CD4-positive, alpha-beta T cell treated with Interleukin-6 at 100 ng/mL for 8 hours (primary cell): ENCODE measurements at regions not wholly inside any gene's neighbourhood (a gene's known extent, or its start where the extent isn't known, plus 50 kb on each side); places are given as distances from the start of the nearest gene placed in this dataset.

Source experiments
- DNase-seq: peaks from one replicate; pipeline ENCODE4 v3.0.0-alpha.2; 2020; ENCODE audit warnings: mixed read lengths, low spot score

DNA sequence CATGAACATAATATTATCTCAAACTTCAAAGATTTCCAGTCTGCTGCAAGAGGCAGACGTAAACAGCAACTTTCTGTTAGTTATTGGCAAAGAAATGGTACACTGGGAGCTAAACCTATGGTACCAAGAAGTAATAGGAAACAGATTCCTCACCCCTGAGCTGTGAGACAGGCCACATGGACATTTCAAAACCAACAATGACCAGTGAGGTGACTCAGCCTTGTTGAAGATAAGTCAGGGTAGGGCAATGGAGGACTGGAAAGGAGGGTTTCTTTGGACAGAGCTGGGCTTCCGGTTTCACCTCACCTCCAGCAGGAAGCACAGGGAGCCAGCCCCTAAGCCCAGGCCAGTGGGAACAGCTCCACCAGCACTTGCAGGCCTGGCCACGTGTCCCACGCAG is 1320.5 kb downstream of the AACS start:
- no peak for DNase-seq

DNA sequence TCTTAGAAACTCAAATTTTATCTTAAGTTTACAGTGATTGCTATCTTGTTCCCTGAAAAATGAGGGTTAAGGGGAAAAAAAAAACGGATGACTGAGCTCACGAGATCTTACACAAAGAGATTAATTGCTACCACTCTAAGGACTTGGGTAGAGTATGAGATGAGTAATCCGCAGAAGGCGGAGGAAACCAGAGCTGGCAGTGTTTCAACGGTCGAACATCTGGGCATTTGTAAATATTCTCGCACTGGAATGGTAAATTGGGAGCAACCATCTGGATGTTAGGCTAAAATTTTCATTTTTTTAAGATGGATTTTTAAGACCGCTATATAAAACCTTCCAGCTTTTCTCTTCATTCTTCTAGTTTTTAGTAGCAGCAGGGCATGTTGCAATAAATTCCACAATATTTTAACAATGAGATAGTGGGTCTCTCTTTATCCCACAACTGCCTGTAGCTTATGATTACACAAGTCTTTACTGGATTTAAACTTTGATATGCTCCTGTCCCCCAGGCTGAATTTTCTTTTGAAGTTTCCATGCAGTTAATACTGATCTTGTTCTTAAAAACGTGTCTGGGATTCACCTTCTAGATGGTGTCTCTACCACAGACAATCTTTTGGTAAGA is 1324.1 kb downstream of the AACS start:
- DNase-seq: no peak

GRCh38 chr12:126389961-126390360 is 1324.7 kb downstream of the AACS start:
- no peak for DNase-seq

DNA sequence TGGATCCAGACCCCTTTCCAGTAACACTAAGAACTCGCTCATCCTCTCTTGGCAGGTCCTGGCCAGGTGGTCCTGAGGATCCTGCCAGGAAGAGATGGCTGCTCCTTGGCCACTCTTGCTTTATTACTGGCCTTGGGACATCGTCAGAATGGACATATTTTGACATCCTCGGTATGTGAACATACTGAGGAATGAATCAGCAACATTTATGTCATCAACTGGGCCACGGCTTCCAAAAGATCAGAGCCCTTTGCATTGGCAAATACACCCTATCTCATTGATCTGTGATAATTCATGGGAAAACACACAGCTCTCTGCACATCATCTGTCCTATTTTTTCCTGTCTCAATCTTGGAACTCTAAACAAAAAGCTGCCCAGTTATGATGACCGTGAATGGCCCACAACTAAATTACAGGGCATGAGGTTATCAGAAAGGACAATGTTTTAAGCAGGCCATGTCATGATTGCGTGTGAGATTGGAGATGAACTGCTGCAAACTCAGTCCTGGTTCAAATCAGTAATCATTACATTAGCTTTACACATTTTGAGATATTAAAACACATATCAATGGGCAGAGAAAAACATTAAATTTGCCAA is 1325.8 kb downstream of the AACS start:
- no peak for DNase-seq

GRCh38 chr12:126396536-126396935 is 1331.3 kb downstream of the AACS start:
- no peak for DNase-seq

- no peak for DNase-seq
These were observed 1331.9 kb downstream of the AACS start for GRCh38 chr12:126397071-126397581.

DNA sequence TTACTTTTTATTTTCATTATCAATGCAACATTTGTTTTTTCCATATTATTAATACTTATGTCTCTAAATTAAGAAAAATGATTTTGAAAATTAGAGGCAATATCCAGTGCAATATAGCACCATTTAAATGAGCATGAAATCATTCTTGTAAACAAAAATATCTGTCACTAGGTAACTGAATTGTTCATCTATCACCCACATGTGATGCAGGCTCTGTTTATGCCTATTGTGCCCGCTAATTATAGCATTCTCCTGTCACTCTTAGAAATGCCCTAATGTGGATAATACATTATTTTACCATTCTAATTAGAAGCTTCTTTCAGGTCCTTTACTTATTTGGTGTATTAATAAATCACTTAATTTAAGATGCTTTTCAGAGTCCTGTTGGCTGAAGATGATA is 1332.4 kb downstream of the AACS start:
- no peak for DNase-seq

- no peak for DNase-seq
These were observed 1335.6 kb downstream of the AACS start for GRCh38 chr12:126400831-126401230.

DNA sequence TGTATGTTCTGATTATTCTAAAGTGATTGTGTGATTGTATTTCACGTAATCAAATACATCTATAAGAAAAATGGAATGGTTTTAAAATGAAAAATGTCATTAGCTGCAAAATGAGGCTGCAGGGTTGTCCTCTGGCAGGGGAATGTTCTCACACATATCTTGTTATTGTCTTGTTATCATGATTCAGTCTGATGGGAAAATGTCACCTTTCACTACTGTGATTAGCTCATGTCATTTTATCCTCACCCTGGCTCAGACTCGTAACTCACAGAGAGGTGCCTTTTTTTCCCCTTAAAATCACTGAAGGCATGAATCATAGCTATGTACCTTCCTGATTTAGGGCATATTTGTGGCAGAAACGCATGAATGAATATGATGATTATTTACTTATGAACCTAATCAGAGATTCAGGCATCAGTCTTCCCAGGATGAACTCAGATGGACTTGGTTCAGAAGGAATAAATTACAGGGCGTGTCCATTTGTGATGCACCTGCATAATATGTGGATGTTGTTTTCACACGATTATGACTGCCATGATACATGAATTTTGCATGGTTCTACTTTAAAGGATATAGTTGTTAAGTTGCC is 1339.2 kb downstream of the AACS start:
- no peak for DNase-seq

- DNase-seq: no peak
These were observed 1353.2 kb downstream of the AACS start for GRCh38 chr12:126418400-126418799.

GRCh38 chr12:126419131-126419530 is 1353.9 kb downstream of the AACS start:
- no peak for DNase-seq

DNA sequence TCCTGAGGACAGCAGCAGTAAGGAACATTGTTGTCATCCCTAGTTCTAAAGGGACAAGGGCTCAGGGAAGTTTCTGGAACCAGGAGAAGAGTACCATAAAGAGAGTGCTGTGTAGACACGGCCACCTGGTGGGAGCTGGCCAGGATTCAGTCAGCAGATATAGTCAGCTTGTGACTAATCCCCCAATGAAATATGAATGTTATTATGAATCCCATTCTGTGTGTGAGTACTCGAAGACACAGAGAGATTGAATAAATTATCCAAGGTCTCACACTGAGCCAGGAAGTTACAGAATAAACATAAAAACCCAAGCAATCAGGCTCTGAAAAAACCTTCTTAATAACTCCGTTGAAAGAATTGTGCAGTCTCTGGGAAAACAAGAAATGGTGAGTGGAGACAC is 1359.5 kb downstream of the AACS start:
- DNase-seq: no peak

DNA sequence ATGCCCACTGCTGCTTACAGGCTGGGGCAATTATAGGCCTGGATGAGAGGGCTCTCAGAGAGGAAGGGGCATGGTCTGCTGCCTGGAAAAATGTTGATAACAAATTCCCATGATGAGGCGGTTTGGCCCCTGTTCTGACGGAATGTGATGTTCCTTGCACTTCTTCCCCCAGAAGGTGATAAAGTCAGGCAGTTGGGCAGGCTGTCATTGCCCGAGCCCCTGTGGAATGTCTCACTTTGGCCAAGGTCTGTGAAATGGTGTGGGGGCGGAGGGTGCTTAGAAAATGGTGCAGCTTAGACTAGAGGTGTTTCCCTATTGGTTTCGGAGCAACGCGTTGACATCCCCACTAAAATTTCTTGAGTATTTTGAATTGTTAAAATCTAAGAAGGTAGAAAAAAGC is 1360.0 kb downstream of the AACS start:
- no peak for DNase-seq

- DNase-seq: no peak
These were observed 1363.5 kb downstream of the AACS start for GRCh38 chr12:126428769-126429168.

- no peak for DNase-seq
These were observed 1365.7 kb downstream of the AACS start for GRCh38 chr12:126430921-126431320.

DNA sequence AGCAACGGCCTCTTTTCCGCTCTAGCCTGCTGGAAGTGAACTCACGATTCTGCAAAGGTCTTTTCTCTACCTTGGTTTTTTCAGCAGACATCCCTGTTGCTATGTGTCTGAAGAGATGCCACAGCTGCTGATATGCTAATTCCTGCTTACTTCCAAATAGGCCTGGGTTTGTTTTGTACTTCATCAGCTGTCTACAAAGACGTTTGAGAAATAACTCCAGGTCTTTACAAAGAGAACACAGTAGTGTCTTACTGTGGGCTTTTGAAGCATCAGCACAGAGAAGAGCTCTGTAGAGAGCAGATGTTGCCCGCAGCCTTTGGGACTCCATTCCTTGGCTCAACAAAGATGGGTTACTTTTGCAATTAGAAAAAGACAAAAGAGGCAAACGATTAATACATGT is 1366.5 kb downstream of the AACS start:
- DNase-seq: no peak

DNA sequence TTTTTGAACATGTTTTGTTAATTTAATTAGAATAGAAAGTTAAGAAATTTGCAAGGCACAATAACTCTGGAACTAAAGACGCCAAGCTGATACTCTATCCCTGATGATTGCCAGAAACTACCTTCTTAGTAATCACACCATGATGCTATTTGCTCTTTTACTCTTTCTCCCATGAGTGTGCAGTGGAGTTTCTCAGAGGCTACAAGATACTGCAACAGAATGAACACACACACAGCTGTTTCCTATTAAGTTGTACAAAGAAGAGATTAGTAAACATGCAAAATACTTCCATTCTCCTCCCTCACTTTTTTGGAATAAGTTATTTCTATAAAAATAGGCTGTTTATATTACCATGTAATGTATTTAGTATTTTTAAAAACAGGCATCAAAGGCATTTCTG is 1367.5 kb downstream of the AACS start:
- no peak for DNase-seq

- no peak for DNase-seq
These were observed 1369.3 kb downstream of the AACS start for GRCh38 chr12:126434412-126434985.

- DNase-seq: no peak
These were observed 1370.8 kb downstream of the AACS start for GRCh38 chr12:126436041-126436440.

DNA sequence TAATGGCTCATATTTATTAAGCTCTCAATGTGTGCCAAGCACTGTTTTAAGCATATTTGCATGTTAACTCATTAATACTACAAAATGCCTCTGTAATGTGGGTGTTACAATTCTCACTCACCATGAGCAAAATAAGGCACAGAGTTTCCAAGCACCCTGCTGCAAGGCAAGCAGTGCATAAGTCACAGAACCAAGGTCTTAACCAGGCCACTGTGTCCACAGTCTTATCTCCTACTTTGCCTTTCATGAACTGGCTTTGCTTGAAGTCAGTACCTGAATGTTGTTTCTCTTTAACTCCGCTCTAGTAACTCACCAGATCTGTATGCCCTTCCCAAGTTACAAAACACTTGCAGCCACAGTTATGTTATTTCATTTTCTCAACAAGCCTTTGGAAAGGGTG is 1372.7 kb downstream of the AACS start:
- no peak for DNase-seq

DNA sequence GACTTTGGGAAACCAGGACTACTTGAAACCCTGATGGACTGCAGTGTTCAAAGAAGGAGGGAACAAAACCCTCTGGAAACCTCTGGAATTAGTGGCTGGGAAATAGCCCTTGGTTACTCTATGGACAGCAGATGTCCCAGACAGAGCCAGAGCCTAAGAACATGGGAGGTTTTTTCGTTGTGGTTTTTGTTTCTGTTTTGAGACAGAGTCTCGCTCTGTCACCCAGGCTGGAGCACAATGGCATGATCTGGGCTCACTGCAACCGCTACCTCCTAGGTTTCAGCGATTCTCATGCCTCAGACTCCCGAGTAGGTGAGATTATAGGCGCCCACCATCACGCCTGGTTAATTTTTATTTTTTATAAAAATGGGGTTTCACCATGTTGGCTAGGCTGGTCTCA is 1378.7 kb downstream of the AACS start:
- no peak for DNase-seq

DNA sequence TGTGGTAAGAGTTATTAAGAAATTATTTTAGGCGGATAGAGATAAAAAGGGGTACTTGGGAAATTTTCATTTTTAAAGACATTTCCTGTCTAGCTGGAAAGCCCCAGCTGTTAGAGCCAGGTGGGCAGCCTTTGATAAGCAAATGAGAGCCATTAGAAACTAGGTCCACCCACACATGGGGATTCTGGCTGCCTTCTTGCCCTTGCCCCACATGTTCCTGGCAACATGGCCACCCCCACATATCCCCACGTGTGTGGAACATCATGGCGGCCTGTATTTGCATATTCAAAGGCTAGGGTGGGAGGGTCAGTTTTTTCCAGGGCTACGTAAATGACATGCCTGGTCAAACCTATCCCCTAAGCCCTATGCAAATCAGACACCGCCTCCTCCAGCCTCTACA is 1382.1 kb downstream of the AACS start:
- DNase-seq: no peak

DNA sequence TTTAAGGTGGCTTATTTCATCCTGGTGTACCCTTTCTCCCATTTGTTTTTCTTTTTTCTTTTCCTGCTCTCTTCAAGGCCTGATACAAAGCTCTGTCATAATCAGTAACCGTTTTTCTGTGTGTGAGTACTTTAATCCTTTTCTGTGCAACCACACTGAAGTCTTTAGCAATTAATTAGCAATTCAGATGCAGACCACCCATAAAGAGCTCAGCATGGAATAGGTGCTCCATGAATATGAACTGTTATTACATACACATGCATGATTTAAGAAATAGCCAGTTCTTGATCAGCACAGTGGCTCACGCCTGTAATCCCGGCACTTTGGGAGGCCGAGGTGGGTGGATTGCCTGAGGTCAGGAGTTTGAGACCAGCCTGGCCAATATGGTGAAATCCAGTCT is 1386.6 kb downstream of the AACS start:
- no peak for DNase-seq
